ENCODE measurements at regions not wholly inside any gene's neighbourhood (a gene's known extent, or its start where the extent isn't known, plus 50 kb on each side); places are given as distances from the start of the nearest gene placed in this dataset.

- no peak overlapping the region for H3K4me3 ChIP-seq (ENCODE audit: low read depth, low read length)
- DNase-seq (ENCODE audit: low read depth): no peak
- no peak for TF ChIP-seq CTCF (conservative IDR thresholded peaks at IDR 0.05; ENCODE audit: low read depth, low read length)
Measured at GRCh38 chr10:6783471-6783870, 203.4 kb upstream of the PRKCQ start.

- no peak overlapping the region for H3K4me3 ChIP-seq (ENCODE audit: low read depth, low read length)
- no peak for TF ChIP-seq CTCF (conservative IDR thresholded peaks at IDR 0.05; ENCODE audit: low read depth, low read length)
- no peak for DNase-seq (ENCODE audit: low read depth)
Measured at GRCh38 chr10:6782378-6782777, 202.3 kb upstream of the PRKCQ start.

GRCh38 chr10:6781133-6781770 lies 201.2 kb upstream of the PRKCQ start:
- DNase-seq (ENCODE audit: low read depth): no peak
- H3K4me3 ChIP-seq (ENCODE audit: low read depth, low read length): no peak overlapping the region
- no peak for TF ChIP-seq CTCF (conservative IDR thresholded peaks at IDR 0.05; ENCODE audit: low read depth, low read length)

GRCh38 chr10:6780008-6780677 lies 200.1 kb upstream of the PRKCQ start:
- TF ChIP-seq CTCF (conservative IDR thresholded peaks at IDR 0.05; ENCODE audit: low read depth, low read length): no peak
- H3K4me3 ChIP-seq (ENCODE audit: low read depth, low read length): no peak overlapping the region
- no peak for DNase-seq (ENCODE audit: low read depth)

GRCh38 chr10:6778992-6779701 lies 199.1 kb upstream of the PRKCQ start:
- H3K4me3 ChIP-seq (ENCODE audit: low read depth, low read length): no peak overlapping the region
- no peak for TF ChIP-seq CTCF (conservative IDR thresholded peaks at IDR 0.05; ENCODE audit: low read depth, low read length)

GRCh38 chr10:6776170-6776569 lies 196.1 kb upstream of the PRKCQ start:
- no peak for TF ChIP-seq CTCF (conservative IDR thresholded peaks at IDR 0.05; ENCODE audit: low read depth, low read length)
- no peak overlapping the region for H3K4me3 ChIP-seq (ENCODE audit: low read depth, low read length)
- DNase-seq (ENCODE audit: low read depth): no peak

More at GRCh38 chr10:6778992-6779701, 199.1 kb upstream of the PRKCQ start:
- DNase-seq (ENCODE audit: low read depth): peak; percentile 95
